B cell (primary cell): ENCODE measurements at regions not wholly inside any gene's neighbourhood (a gene's known extent, or its start where the extent isn't known, plus 50 kb on each side); places are given as distances from the start of the nearest gene placed in this dataset.

Experiments
- ATAC-seq: fragments of 200-7000 bp; cut with Tn5 transposase; one replicate; pipeline ENCODE4 v1.10.0; 2021; ENCODE audit warnings: low read depth, mild to moderate bottlenecking, moderate number of reproducible peaks, moderate library complexity
- CTCF ChIA-PET: fragments of 350-600 bp; sonication (Branson Sonifier 250); formaldehyde crosslinking; loops from one replicate; lab custom pipeline; 2021; ENCODE audit warnings: antibody characterized with exemption, inconsistent platforms; lab: Charles Lee
- POLR2A ChIA-PET: fragments of 350-600 bp; sonication (Branson Sonifier 250); formaldehyde crosslinking; loops from one replicate; lab custom pipeline; 2021; ENCODE audit warnings: antibody characterized with exemption; lab: Charles Lee
- DNase-seq: peaks from one replicate; pipeline ENCODE4 v3.0.0; 2013
- H2AFZ ChIP-seq: 2 replicates; pipeline ENCODE4 v1.6.1; 2012; ENCODE audit warnings: mild to moderate bottlenecking, low read depth, low read length; ENCODE audit not compliant: insufficient read depth, poor library complexity, severe bottlenecking
- H3K27ac ChIP-seq, 2 donors: 1 replicate in 1 of 2; 2 replicates in 1 of 2; pipeline ENCODE4 v1.5.1; 2012 to 2013; ENCODE audit warnings: low read length in 2 of 2, mild to moderate bottlenecking in 2 of 2, moderate library complexity in 1 of 2
- H3K27me3 ChIP-seq, 4 experiments: fragments of 200-600 bp in 1 of 4; sonication (generic) in 1 of 4; replicated peaks in 1 of 4; 1 replicate in 2 of 4; 2 replicates in 2 of 4; pipeline versions ENCODE4 v1.6.1 to v1.7.0; 2013 to 2016; ENCODE audit warnings: low read length in 3 of 4, mild to moderate bottlenecking in 2 of 4, mixed read lengths in 1 of 4, moderate library complexity in 1 of 4; ENCODE audit not compliant: insufficient read depth in 4 of 4, control insufficient read depth in 3 of 4; ENCODE audit errors: control extremely low read depth in 1 of 4
- H3K36me3 ChIP-seq, 2 experiments: replicated peaks in 1 of 2; 1 replicate in 1 of 2; 2 replicates in 1 of 2; pipeline versions ENCODE4 v1.6.1 to v1.7.1; 2013; ENCODE audit warnings: low read length in 1 of 2; ENCODE audit not compliant: insufficient read depth in 2 of 2, control insufficient read depth in 1 of 2; ENCODE audit errors: control extremely low read depth in 1 of 2, extremely low read depth in 1 of 2
- H3K4me1 ChIP-seq, 2 donors: fragments of 200-600 bp in 1 of 2; sonication (generic) in 1 of 2; 1 replicate in 1 of 2; 2 replicates in 1 of 2; pipeline versions ENCODE4 v1.5.1 to v1.6.1; 2013 to 2017; ENCODE audit warnings: low read length in 2 of 2; ENCODE audit not compliant: control insufficient read depth in 2 of 2, insufficient read depth in 2 of 2
- H3K4me2 ChIP-seq: replicated peaks from 2 replicates; pipeline ENCODE3; 2012; ENCODE audit warnings: mild to moderate bottlenecking, low read depth, low read length; ENCODE audit not compliant: poor library complexity, severe bottlenecking
- H3K4me3 ChIP-seq, 5 experiments: fragments of 200-600 bp in 1 of 5; sonication (generic) in 1 of 5; 1 replicate in 3 of 5; 2 replicates in 2 of 5; pipeline versions ENCODE4 v1.5.1 to v1.7.0; 2011 to 2016; ENCODE audit warnings: low read length in 4 of 5, mild to moderate bottlenecking in 4 of 5, low read depth in 2 of 5, control low read depth in 1 of 5, moderate library complexity in 1 of 5; ENCODE audit not compliant: insufficient read depth in 1 of 5; ENCODE audit errors: control extremely low read depth in 1 of 5, extremely low read depth in 1 of 5
- H3K79me2 ChIP-seq: fragments of 200-600 bp; sonication (generic); one replicate; pipeline ENCODE4 v1.6.0; 2016; ENCODE audit warnings: low read length; ENCODE audit not compliant: control insufficient read depth, insufficient read depth
- H3K9ac ChIP-seq: fragments of 200-600 bp; sonication (generic); 2 replicates; pipeline ENCODE4 v1.6.1; 2017; ENCODE audit warnings: mild to moderate bottlenecking, low read length, moderate library complexity
- H3K9me3 ChIP-seq, 3 donors: one replicate each; pipeline versions ENCODE4 v1.6.1 to v1.7.1; 2013; ENCODE audit warnings: low read length in 2 of 3; ENCODE audit not compliant: control insufficient read depth in 2 of 3, insufficient read depth in 1 of 3; ENCODE audit errors: control extremely low read depth in 1 of 3
- H4K20me1 ChIP-seq: 2 replicates; pipeline ENCODE4 v1.6.0; 2012; ENCODE audit warnings: mild to moderate bottlenecking, low read length; ENCODE audit not compliant: insufficient read depth, control insufficient read depth, poor library complexity, severe bottlenecking
- H3K27ac Mint-ChIP-seq: one replicate; pipeline ENCODE4 v1.8.0; 2021; ENCODE audit warnings: mixed read lengths
- H3K27me3 Mint-ChIP-seq: one replicate; pipeline ENCODE4 v1.8.0; 2021; ENCODE audit warnings: mixed read lengths
- H3K4me1 Mint-ChIP-seq: one replicate; pipeline ENCODE4 v1.8.0; 2021; ENCODE audit warnings: mixed read lengths
- H3K4me3 Mint-ChIP-seq: one replicate; pipeline ENCODE4 v1.8.0; 2021; ENCODE audit warnings: mixed read lengths
- H3K9me3 Mint-ChIP-seq: one replicate; pipeline ENCODE4 v1.8.0; 2022; ENCODE audit warnings: mixed read lengths; ENCODE audit not compliant: insufficient read depth
- EZH2 ChIP-seq: IDR thresholded peaks from 2 replicates; pipeline ENCODE4 v1.6.1; 2012; ENCODE audit warnings: borderline replicate concordance, low read depth, mild to moderate bottlenecking, moderate library complexity, low read length; ENCODE audit not compliant: insufficient read depth, poor library complexity, severe bottlenecking
- WGBS: methylation state at CpG from one replicate; pipeline ENCODE4 v1.1.5; 2013; ENCODE audit warnings: missing lambda C conversion rate; ENCODE audit not compliant: insufficient coverage; 5-methylcytosine and 5-hydroxymethylcytosine counted together
- intact Hi-C: fragments of 100-400 bp; cut with micrococcal nuclease; formaldehyde crosslinking; loops from one replicate; pipeline ENCODE4 v1.10.0; 2022
- TF ChIP-seq, protein P1 (sequence below): fragments of 200-600 bp; IDR thresholded peaks from one replicate; pipeline ENCODE4 v1.8.0; 2022; ENCODE audit warnings: antibody characterized with exemption, mild to moderate bottlenecking

DNA sequence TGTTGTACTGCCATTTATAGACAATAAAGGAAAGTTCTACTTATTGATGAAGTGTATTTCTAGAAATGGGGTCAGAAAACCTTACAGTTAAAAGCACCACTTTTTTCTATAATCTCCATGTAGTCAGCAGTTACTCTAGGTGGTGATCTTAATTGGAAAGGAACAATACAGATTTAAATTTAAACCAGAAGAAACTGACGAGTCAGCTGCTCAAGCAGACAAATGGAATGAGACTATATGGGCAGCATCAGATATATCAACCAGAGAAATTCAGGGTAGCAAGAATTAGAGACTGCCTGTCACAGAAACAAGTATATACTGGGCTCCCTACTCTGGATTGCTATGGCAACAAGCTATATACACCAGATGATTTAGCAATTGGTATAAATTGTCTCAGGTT lies 99.6 kb upstream of the SCG2 start:
- CTCF ChIA-PET = no interaction called here

DNA sequence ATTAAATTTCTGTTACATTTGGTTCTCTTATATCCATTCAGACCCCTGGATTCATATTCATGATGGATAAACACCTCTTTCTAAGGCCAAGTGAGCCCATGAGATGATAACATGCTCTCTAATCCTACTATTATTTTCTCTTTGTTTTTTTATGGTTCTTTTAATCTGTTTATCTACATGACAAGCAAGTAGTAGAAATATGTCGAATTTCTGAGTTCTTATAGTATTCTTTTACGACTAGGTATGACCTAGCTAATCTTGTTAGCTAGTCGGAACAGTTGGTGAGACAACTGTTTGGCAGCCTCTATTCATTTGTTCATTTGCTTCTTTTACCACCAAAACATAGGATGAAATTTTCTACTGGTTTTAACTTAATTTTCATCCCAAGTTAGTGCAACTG lies 98.1 kb upstream of the SCG2 start:
- Histone ChIP-seq H3K4me3 (no peak overlapping the region), H3K36me3 (no peaks in the 10 kb centered on the region), H3K4me2 (no peak overlapping the region), H3K27me3 (no peaks in the 10 kb centered on the region), H3K9me3 (no peaks in the 10 kb centered on the region), H3K4me1 (no peaks in the 10 kb centered on the region), H3K9ac (no peak overlapping the region), H3K79me2 (no peaks in the 10 kb centered on the region), H3K27ac (no peak overlapping the region), H4K20me1 (no peaks in the 10 kb centered on the region), H2AFZ (no peak overlapping the region)
- TF ChIP-seq EZH2 = no peak
- TF ChIP-seq, protein P1, sequence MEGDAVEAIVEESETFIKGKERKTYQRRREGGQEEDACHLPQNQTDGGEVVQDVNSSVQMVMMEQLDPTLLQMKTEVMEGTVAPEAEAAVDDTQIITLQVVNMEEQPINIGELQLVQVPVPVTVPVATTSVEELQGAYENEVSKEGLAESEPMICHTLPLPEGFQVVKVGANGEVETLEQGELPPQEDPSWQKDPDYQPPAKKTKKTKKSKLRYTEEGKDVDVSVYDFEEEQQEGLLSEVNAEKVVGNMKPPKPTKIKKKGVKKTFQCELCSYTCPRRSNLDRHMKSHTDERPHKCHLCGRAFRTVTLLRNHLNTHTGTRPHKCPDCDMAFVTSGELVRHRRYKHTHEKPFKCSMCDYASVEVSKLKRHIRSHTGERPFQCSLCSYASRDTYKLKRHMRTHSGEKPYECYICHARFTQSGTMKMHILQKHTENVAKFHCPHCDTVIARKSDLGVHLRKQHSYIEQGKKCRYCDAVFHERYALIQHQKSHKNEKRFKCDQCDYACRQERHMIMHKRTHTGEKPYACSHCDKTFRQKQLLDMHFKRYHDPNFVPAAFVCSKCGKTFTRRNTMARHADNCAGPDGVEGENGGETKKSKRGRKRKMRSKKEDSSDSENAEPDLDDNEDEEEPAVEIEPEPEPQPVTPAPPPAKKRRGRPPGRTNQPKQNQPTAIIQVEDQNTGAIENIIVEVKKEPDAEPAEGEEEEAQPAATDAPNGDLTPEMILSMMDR = no peak
- H3K4me3 Mint-ChIP-seq = no peak overlapping the region
- WGBS = no CpG with 5 or more reads among the region's 3 CpGs
- no peak overlapping the region for H3K27ac Mint-ChIP-seq
- CTCF ChIA-PET = no interaction called here
- POLR2A ChIA-PET = no interaction called here
- intact Hi-C loops = no loop called here
- H3K4me1 Mint-ChIP-seq = peaks cover 2% of the 10 kb centered on the region
- ATAC-seq (no peak), DNase-seq (no peak)
- no peaks in the 10 kb centered on the region for H3K9me3 Mint-ChIP-seq
- H3K27me3 Mint-ChIP-seq = no peaks in the 10 kb centered on the region

More for the DNA sequence above, 99.6 kb upstream of the SCG2 start:
- POLR2A ChIA-PET = no interaction called here
- no peak overlapping the region for H3K9ac ChIP-seq
- intact Hi-C loops = no loop called here
- H3K27ac ChIP-seq = no peak overlapping the region
- H3K27me3 ChIP-seq = no peaks in the 10 kb centered on the region
- H3K79me2 ChIP-seq = no peaks in the 10 kb centered on the region
- TF ChIP-seq, protein P1 = no peak
- no peak for TF ChIP-seq EZH2
- H3K36me3 ChIP-seq = no peaks in the 10 kb centered on the region
- Mint-ChIP-seq H3K4me1 (peaks cover 2% of the 10 kb centered on the region), H3K9me3 (no peaks in the 10 kb centered on the region), H3K27ac (no peak overlapping the region), H3K27me3 (no peaks in the 10 kb centered on the region), H3K4me3 (no peak overlapping the region)
- no peaks in the 10 kb centered on the region for H3K9me3 ChIP-seq
- no peaks in the 10 kb centered on the region for H4K20me1 ChIP-seq
- ATAC-seq (no peak), DNase-seq (no peak)
- no peak overlapping the region for H2AFZ ChIP-seq
- H3K4me3 ChIP-seq = no peak overlapping the region
- no peak overlapping the region for H3K4me2 ChIP-seq
- H3K4me1 ChIP-seq = no peaks in the 10 kb centered on the region
- WGBS = no CpG with 5 or more reads among the region's 1 CpG
